ENCODE measurements at regions not wholly inside any gene's neighbourhood (a gene's known extent, or its start where the extent isn't known, plus 50 kb on each side); places are given as distances from the start of the nearest gene placed in this dataset.

DNA sequence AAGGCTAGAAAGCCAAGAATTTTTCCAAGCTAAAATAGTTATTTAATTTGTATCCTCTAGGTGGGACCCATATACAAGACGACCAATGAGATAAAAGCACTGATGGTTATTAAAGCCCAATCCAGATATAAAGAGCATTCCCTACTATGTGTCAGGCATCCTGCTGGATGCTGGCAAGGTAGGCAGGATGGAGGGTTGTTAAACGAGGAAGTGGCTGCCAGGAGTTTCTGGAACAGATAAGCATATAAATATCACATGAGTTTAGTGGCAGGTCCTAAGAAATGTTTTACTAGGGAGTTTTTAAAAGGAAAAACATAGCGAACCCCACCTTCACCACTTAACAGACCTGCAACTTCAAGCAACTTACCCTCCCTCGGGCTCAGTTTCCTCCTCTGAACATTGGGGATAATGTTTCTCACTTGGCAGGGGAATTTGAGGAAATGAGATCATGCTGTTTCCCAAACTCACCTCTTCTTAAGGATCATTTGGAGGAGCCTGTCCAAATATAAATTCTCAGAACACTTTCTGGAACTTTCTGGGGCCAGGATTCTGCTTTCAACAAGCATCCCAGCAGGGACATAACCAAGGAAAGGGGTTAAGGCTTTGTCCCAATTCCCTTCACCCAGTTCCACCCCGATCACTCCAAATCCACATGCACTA, 94.3 kb upstream of the LDB2 start:
- TF ChIP-seq, protein P1, sequence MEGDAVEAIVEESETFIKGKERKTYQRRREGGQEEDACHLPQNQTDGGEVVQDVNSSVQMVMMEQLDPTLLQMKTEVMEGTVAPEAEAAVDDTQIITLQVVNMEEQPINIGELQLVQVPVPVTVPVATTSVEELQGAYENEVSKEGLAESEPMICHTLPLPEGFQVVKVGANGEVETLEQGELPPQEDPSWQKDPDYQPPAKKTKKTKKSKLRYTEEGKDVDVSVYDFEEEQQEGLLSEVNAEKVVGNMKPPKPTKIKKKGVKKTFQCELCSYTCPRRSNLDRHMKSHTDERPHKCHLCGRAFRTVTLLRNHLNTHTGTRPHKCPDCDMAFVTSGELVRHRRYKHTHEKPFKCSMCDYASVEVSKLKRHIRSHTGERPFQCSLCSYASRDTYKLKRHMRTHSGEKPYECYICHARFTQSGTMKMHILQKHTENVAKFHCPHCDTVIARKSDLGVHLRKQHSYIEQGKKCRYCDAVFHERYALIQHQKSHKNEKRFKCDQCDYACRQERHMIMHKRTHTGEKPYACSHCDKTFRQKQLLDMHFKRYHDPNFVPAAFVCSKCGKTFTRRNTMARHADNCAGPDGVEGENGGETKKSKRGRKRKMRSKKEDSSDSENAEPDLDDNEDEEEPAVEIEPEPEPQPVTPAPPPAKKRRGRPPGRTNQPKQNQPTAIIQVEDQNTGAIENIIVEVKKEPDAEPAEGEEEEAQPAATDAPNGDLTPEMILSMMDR (conservative IDR thresholded peaks at IDR 0.05) = no peak
- no peak for TF ChIP-seq EZH2 (IDR thresholded peaks at IDR 0.05; ENCODE audit: low read depth)
